Dendritic cell treated with granulocyte-macrophage colony-stimulating factor and Interleukin-4, amounts not matched to agents 40 ng/mL and 50 ng/mL, for 4 days (primary cell): ENCODE measurements at regions not wholly inside any gene's neighbourhood (a gene's known extent, or its start where the extent isn't known, plus 50 kb on each side); places are given as distances from the start of the nearest gene placed in this dataset.

Experiments used
- H3K27ac Mint-ChIP-seq: one replicate; pipeline ENCODE4 v1.8.0; 2022; ENCODE audit warnings: mild to moderate bottlenecking, mixed read lengths
- H3K27me3 Mint-ChIP-seq: one replicate; pipeline ENCODE4 v1.8.0; 2022; ENCODE audit warnings: mild to moderate bottlenecking, mixed read lengths
- H3K36me3 Mint-ChIP-seq: one replicate; pipeline ENCODE4 v1.8.0; 2022; ENCODE audit warnings: low read depth, mixed read lengths
- H3K4me1 Mint-ChIP-seq: one replicate; pipeline ENCODE4 v1.8.0; 2022; ENCODE audit warnings: low read depth, mixed read lengths
- H3K4me3 Mint-ChIP-seq: one replicate; pipeline ENCODE4 v1.8.0; 2022; ENCODE audit warnings: mild to moderate bottlenecking, moderate library complexity, mixed read lengths
- H3K9me3 Mint-ChIP-seq: one replicate; pipeline ENCODE4 v1.8.0; 2022; ENCODE audit warnings: mixed read lengths
- intact Hi-C: fragments of 100-400 bp; cut with micrococcal nuclease; formaldehyde crosslinking; loops from one replicate; pipeline ENCODE4 v1.15.0; 2022

GRCh38 chr1:193358419-193358818 lies 172.0 kb upstream of the B3GALT2 start:
- H3K36me3 Mint-ChIP-seq, result no peaks in the 10 kb centered on the region
- no peaks in the 10 kb centered on the region for H3K9me3 Mint-ChIP-seq
- peaks cover 12% of the 10 kb centered on the region for H3K4me1 Mint-ChIP-seq
- intact Hi-C loops, result no loop called here
- H3K27me3 Mint-ChIP-seq, result no peaks in the 10 kb centered on the region
- no peak overlapping the region for H3K4me3 Mint-ChIP-seq
- H3K27ac Mint-ChIP-seq, result no peak overlapping the region

GRCh38 chr1:193356249-193356648 lies 169.8 kb upstream of the B3GALT2 start:
- intact Hi-C loops, result no loop called here
- Mint-ChIP-seq H3K27me3 (no peaks in the 10 kb centered on the region), H3K36me3 (no peaks in the 10 kb centered on the region), H3K27ac (no peak overlapping the region), H3K4me3 (no peak overlapping the region), H3K4me1 (peaks cover 12% of the 10 kb centered on the region), H3K9me3 (no peaks in the 10 kb centered on the region)

- no peaks in the 10 kb centered on the region for H3K36me3 Mint-ChIP-seq
- H3K27me3 Mint-ChIP-seq, result no peaks in the 10 kb centered on the region
- H3K27ac Mint-ChIP-seq, result no peak overlapping the region
- no peaks in the 10 kb centered on the region for H3K9me3 Mint-ChIP-seq
- no peak overlapping the region for H3K4me3 Mint-ChIP-seq
- peaks cover 12% of the 10 kb centered on the region for H3K4me1 Mint-ChIP-seq
- intact Hi-C loops, result no loop called here
Measured at GRCh38 chr1:193355626-193356025, 169.2 kb upstream of the B3GALT2 start.

GRCh38 chr1:193355178-193355577 lies 168.8 kb upstream of the B3GALT2 start:
- H3K4me3 Mint-ChIP-seq, result no peak overlapping the region
- no peaks in the 10 kb centered on the region for H3K36me3 Mint-ChIP-seq
- peaks cover 12% of the 10 kb centered on the region for H3K4me1 Mint-ChIP-seq
- no peak overlapping the region for H3K27ac Mint-ChIP-seq
- intact Hi-C loops, result no loop called here
- no peaks in the 10 kb centered on the region for H3K9me3 Mint-ChIP-seq
- H3K27me3 Mint-ChIP-seq, result no peaks in the 10 kb centered on the region

GRCh38 chr1:193348769-193349535 lies 162.5 kb upstream of the B3GALT2 start:
- H3K27me3 Mint-ChIP-seq, result no peaks in the 10 kb centered on the region
- no peak overlapping the region for H3K4me3 Mint-ChIP-seq
- intact Hi-C loops, result no loop called here

GRCh38 chr1:193348091-193348768 lies 161.8 kb upstream of the B3GALT2 start:
- intact Hi-C loops, result no loop called here
- no peaks in the 10 kb centered on the region for H3K36me3 Mint-ChIP-seq
- no peaks in the 10 kb centered on the region for H3K9me3 Mint-ChIP-seq
- H3K4me1 Mint-ChIP-seq, result no peaks in the 10 kb centered on the region
- H3K4me3 Mint-ChIP-seq, result no peak overlapping the region
- H3K27me3 Mint-ChIP-seq, result no peaks in the 10 kb centered on the region
- H3K27ac Mint-ChIP-seq, result no peak overlapping the region

More at GRCh38 chr1:193348769-193349535, 162.5 kb upstream of the B3GALT2 start:
- no peaks in the 10 kb centered on the region for H3K9me3 Mint-ChIP-seq
- H3K27ac Mint-ChIP-seq, result no peak overlapping the region
- no peaks in the 10 kb centered on the region for H3K4me1 Mint-ChIP-seq
- H3K36me3 Mint-ChIP-seq, result no peaks in the 10 kb centered on the region

- no peak overlapping the region for H3K27ac Mint-ChIP-seq
- no peaks in the 10 kb centered on the region for H3K9me3 Mint-ChIP-seq
- H3K4me1 Mint-ChIP-seq, result no peaks in the 10 kb centered on the region
- intact Hi-C loops, result no loop called here
- peaks cover 3% of the 10 kb centered on the region for H3K27me3 Mint-ChIP-seq
- H3K36me3 Mint-ChIP-seq, result no peaks in the 10 kb centered on the region
- H3K4me3 Mint-ChIP-seq, result no peak overlapping the region
Measured at GRCh38 chr1:193346085-193346484, 159.7 kb upstream of the B3GALT2 start.

GRCh38 chr1:193342811-193343210 lies 156.4 kb upstream of the B3GALT2 start:
- Mint-ChIP-seq H3K9me3 (no peaks in the 10 kb centered on the region), H3K36me3 (no peaks in the 10 kb centered on the region), H3K27me3 (peaks cover 3% of the 10 kb centered on the region), H3K4me3 (no peak overlapping the region), H3K4me1 (peaks cover 6% of the 10 kb centered on the region), H3K27ac (no peak overlapping the region)
- intact Hi-C loops, result no loop called here

- Mint-ChIP-seq H3K9me3 (no peaks in the 10 kb centered on the region), H3K27me3 (peaks cover 3% of the 10 kb centered on the region), H3K4me1 (peaks cover 6% of the 10 kb centered on the region), H3K4me3 (no peak overlapping the region), H3K27ac (no peak overlapping the region), H3K36me3 (no peaks in the 10 kb centered on the region)
- intact Hi-C loops, result no loop called here
Measured at GRCh38 chr1:193340331-193340730, 153.9 kb upstream of the B3GALT2 start.

- H3K27me3 Mint-ChIP-seq, result peaks cover 3% of the 10 kb centered on the region
- H3K27ac Mint-ChIP-seq, result no peak overlapping the region
- no peaks in the 10 kb centered on the region for H3K9me3 Mint-ChIP-seq
- no peaks in the 10 kb centered on the region for H3K36me3 Mint-ChIP-seq
- H3K4me3 Mint-ChIP-seq, result no peak overlapping the region
- intact Hi-C loops, result no loop called here
- H3K4me1 Mint-ChIP-seq, result peaks cover 6% of the 10 kb centered on the region
Measured at GRCh38 chr1:193339401-193339800, 153.0 kb upstream of the B3GALT2 start.

GRCh38 chr1:193338194-193338593 lies 151.8 kb upstream of the B3GALT2 start:
- Mint-ChIP-seq H3K27me3 (peaks cover 3% of the 10 kb centered on the region), H3K4me3 (no peak overlapping the region), H3K9me3 (peaks cover 8% of the 10 kb centered on the region), H3K4me1 (peaks cover 6% of the 10 kb centered on the region), H3K27ac (no peak overlapping the region), H3K36me3 (no peaks in the 10 kb centered on the region)
- intact Hi-C loops, result no loop called here

GRCh38 chr1:193335806-193336428 lies 149.5 kb upstream of the B3GALT2 start:
- Mint-ChIP-seq H3K4me3 (no peak overlapping the region), H3K36me3 (no peaks in the 10 kb centered on the region)
- intact Hi-C loops, result no loop called here

GRCh38 chr1:193333166-193333565 lies 146.8 kb upstream of the B3GALT2 start:
- peaks cover 4% of the 10 kb centered on the region for H3K4me1 Mint-ChIP-seq
- peaks cover 5% of the 10 kb centered on the region for H3K27me3 Mint-ChIP-seq
- H3K27ac Mint-ChIP-seq, result no peak overlapping the region
- no peaks in the 10 kb centered on the region for H3K36me3 Mint-ChIP-seq
- H3K4me3 Mint-ChIP-seq, result no peak overlapping the region
- H3K9me3 Mint-ChIP-seq, result peaks cover 53% of the 10 kb centered on the region
- intact Hi-C loops, result no loop called here

More at GRCh38 chr1:193335806-193336428, 149.5 kb upstream of the B3GALT2 start:
- H3K27me3 Mint-ChIP-seq, result peaks cover 1% of the 10 kb centered on the region
- H3K9me3 Mint-ChIP-seq, result peaks cover 30% of the 10 kb centered on the region
- peaks cover 6% of the 10 kb centered on the region for H3K4me1 Mint-ChIP-seq
- no peak overlapping the region for H3K27ac Mint-ChIP-seq

GRCh38 chr1:193326296-193326695 lies 139.9 kb upstream of the B3GALT2 start:
- Mint-ChIP-seq H3K27ac (no peak overlapping the region), H3K36me3 (no peaks in the 10 kb centered on the region), H3K27me3 (peaks cover 4% of the 10 kb centered on the region), H3K4me1 (no peaks in the 10 kb centered on the region), H3K9me3 (peaks cover 47% of the 10 kb centered on the region), H3K4me3 (no peak overlapping the region)
- intact Hi-C loops, result no loop called here
